ENCODE measurements at regions not wholly inside any gene's neighbourhood (a gene's known extent, or its start where the extent isn't known, plus 50 kb on each side); places are given as distances from the start of the nearest gene placed in this dataset.

- TF ChIP-seq TAF1 (IDR thresholded peaks at IDR 0.05; ENCODE audit: borderline replicate concordance, insufficient read depth, low read length) (no peak), REST (IDR thresholded peaks at IDR 0.05; ENCODE audit: insufficient read depth in 1 of 2, low read depth in 2 of 2, low read length in 2 of 2) (no peak), SIN3A (IDR thresholded peaks at IDR 0.05; ENCODE audit: borderline replicate concordance, insufficient read depth, low read length) (no peak), POLR2AphosphoS5 (IDR thresholded peaks at IDR 0.05; ENCODE audit: low read depth, low read length) (no peak), FOXP2 (optimal IDR thresholded peaks at IDR 0.05; ENCODE audit: borderline replicate concordance, extremely low read depth, extremely low read length, insufficient read depth) (no peak)
Observed at GRCh38 chr20:43325926-43326325, 131.8 kb upstream of the SRSF6 start.

All from PFSK-1 (cell line).